NCI-H748 (cell line): ENCODE measurements at regions not wholly inside any gene's neighbourhood (a gene's known extent, or its start where the extent isn't known, plus 50 kb on each side); places are given as distances from the start of the nearest gene placed in this dataset.
A peak's percentile ranks its signal among the peaks of the same experiment; 100 is the strongest.
"Not testable (repeated sequence)": the region's sequence is repeated elsewhere in the genome, so short reads cannot be mapped to it uniquely, and the experiment has no call there.

ENCODE experiments used
- DNase-seq: peaks from one replicate; lab custom pipeline; 2025; ENCODE audit not compliant: unreplicated experiment; lab: John Stamatoyannopoulos, UW

- DNase-seq = no peak
These were observed 131.3 kb upstream of the PPP1R26 start for GRCh38 chr9:135348076-135348787.

DNA sequence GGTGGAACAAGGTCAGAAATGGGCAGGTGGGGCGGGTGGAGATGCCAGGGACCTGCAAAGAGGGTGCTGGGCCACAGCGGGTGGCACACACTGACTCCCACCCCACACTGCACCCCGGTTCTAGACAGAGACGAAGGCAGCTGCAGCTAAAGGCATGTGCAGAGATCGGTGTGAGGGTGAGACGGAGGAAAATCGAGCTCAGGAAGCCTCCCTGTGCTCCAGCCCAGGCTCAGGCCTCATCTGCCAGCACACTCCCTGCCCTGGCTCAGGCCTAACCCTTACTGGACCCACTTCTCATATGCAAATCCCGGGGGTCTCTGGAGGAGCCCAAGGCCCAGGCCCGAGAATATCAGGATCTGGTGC, 130.8 kb upstream of the PPP1R26 start:
- DNase-seq = no peak

- DNase-seq = no peak
These were observed 130.2 kb upstream of the PPP1R26 start for GRCh38 chr9:135349212-135350002.

DNA sequence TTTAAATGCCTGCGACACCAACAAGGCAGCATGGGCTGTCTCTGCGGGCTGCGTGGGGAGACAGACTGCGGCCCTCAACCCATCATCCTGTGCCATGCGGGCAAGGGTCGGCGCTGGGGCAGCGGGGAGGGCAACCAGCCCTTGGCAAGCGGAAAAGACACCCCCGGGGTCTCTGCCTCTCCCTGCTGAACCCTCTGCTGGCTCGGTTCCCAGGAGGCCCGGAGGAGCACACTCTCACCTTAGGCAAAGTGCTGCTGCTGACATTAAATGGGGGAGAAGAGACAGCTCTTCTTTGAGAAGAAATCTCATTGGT, 129.6 kb upstream of the PPP1R26 start:
- DNase-seq = no peak

DNA sequence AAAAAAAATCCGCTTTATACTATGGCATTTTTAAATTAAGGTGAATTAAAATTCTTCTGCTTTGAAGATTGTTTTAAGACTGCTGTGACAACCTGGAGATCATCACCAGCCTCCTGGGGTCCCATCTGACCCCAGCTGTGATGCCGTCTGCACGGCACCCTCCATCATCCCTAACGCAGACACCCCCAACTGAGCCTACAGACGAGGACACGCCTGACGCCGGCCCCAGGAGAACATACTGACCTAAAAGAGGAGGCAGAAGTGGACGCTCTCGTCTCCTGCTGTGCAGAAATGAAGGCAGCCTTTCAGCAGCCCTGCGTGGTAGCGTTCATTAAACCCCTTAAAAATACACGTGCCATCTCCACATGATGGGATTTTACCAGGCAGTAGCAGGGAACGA, 125.6 kb upstream of the PPP1R26 start:
- no peak for DNase-seq

DNA sequence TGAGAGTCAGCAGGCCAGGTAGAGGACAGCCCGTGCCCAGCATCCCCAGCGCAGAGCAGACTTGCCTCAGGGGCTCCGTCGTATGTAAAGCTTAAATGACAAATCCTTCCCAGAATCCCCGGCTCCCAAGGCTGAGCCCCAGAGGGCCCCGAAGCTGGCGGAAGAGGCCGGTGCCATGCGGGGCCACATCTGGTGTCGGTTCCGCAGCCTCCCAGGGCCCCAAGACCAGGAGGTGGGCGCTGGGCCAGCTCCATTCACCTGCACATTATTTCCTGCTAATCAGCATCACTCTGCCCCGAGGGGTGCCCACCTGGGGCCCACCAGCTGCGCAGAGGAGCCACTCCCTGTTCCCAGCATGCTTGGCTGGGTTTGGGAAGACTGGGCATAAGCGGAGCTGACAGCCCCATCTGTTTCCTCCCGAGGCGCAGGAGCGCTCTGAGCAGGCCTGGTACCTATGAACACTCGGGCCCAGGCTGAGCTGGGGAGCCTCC, 124.0 kb upstream of the PPP1R26 start:
- peak; percentile 42 for DNase-seq

DNA sequence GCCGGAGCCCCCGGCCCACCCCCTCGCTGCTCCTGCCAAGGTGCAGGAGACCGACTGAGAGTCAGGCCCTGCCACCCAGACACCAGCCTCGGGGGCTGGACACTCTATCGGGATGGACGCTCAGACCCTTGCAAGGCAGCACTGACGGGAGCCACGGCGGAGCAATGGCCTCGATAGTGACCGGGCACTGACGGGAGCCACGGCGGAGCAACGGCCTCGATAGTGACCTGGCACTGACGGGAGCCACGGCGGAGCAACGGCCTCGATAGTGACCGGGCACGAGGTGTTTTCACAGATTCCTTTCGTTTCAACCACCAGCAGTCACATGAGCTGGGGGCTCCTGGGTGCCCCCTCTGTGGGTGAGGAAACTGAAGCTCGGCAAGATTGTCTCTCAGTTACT, 123.6 kb upstream of the PPP1R26 start:
- DNase-seq = no peak

DNA sequence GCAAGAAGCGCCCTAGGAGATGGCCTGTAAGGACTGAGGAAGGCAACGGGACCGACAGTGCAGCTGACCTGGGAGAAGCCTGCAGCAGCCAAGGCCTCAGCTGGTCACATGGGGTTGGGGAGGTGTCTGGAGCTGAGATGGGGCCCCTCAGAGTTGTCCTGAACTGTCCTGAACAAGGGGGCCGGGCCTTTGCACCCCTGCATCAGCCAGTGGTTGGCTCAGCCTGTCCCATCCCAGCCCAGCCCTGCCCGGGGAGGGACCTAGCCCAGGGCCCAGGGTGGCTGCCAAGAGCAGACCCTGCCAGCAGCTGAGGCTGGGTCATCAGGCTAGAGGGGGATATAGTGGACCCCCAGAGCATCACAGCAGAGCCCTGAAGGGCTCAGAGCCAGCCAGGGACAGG, 122.8 kb upstream of the PPP1R26 start:
- DNase-seq = no peak

- no peak for DNase-seq
These were observed 121.6 kb upstream of the PPP1R26 start for GRCh38 chr9:135357863-135358551.

- DNase-seq = no peak
These were observed 121.0 kb upstream of the PPP1R26 start for GRCh38 chr9:135358552-135358940.

GRCh38 chr9:135359764-135360163, 119.8 kb upstream of the PPP1R26 start:
- no peak for DNase-seq

GRCh38 chr9:135360617-135361016, 119.0 kb upstream of the PPP1R26 start:
- no peak for DNase-seq

- DNase-seq = not testable (repeated sequence)
These were observed 117.9 kb upstream of the PPP1R26 start for GRCh38 chr9:135361668-135362067.

- DNase-seq = peak; percentile 32
These were observed 116.0 kb upstream of the PPP1R26 start for GRCh38 chr9:135363596-135363995.

GRCh38 chr9:135365013-135365768, 114.4 kb upstream of the PPP1R26 start:
- no peak for DNase-seq

GRCh38 chr9:135366104-135366503, 113.5 kb upstream of the PPP1R26 start:
- DNase-seq = no peak

GRCh38 chr9:135369412-135369990, 110.1 kb upstream of the PPP1R26 start:
- DNase-seq = no peak

GRCh38 chr9:135370411-135371375, 108.9 kb upstream of the PPP1R26 start:
- no peak for DNase-seq

- DNase-seq = no peak
These were observed 108.0 kb upstream of the PPP1R26 start for GRCh38 chr9:135371535-135371934.

DNA sequence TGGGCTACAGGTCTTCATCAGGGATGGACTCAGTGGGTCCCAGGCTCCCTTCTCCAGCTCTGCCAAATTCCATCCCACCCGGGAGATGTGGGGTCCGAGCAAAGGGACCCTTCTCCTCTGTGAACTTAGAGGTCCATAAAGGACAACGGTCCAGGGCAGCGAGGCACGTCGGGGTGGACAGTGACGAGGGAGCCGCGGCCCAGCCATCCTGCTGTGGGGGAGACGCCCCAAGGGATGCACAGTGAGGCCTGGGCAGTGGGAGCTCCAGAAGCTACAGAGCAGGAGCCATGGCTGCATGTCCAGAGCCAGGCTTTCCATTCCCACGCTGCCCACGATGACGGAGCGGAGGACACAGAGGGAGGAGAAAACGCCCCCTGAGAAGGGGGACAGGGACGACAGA, 107.5 kb upstream of the PPP1R26 start:
- DNase-seq = no peak
